Activated CD4-positive, alpha-beta T cell treated with anti-CD3 and anti-CD28 coated beads, Interleukin-2, amount 50 U/mL, for 48 hours (primary cell): ENCODE measurements at regions not wholly inside any gene's neighbourhood (a gene's known extent, or its start where the extent isn't known, plus 50 kb on each side); places are given as distances from the start of the nearest gene placed in this dataset.
"Not testable (repeated sequence)": the region's sequence is repeated elsewhere in the genome, so short reads cannot be mapped to it uniquely, and the experiment has no call there.

Experiments used
- DNase-seq, 2 experiments: peaks; one replicate each; pipeline ENCODE4 v3.0.0-alpha.2; 2020

DNA sequence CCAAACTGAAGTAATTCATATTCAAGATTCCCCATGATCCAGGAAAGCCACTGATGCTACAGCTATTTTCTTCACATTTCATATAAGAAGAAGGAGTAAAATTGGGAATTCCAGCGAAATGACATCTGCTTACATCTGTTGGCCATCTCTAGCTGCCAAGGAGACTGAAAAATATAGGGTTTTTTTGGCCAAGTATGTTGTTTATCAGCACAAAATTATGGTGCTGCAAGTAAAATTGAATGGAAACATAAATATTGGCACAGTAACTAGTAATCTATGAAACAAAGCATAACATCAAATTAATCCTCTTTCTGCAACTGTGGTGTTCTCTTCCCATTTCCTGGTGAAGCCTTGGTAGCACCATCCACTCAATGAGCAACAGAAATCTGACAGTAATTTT lies 649.5 kb upstream of the ZNF804A start:
- DNase-seq, result no peak

DNA sequence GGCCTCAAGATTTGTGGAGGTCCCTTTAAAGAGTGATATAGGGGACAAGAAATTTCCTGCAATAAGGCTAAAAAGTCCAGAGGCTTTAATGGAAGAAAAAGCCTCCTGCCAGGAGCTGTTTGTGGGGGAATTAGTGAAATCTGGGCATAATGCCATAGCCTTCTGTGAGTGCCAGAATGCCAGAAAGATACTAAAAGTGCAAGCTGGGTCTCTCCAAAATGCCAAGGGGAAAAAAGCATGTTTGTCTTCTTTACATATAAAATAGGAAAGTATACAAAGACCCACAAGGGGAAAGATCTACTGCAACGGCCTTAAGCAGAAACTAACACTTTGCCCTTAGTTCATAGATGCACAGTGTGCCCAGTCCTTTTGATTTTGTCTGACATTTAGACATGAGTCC lies 647.7 kb upstream of the ZNF804A start:
- no peak for DNase-seq

- DNase-seq, result no peak
Observed at GRCh38 chr2:183951630-183952029, 646.7 kb upstream of the ZNF804A start.

DNA sequence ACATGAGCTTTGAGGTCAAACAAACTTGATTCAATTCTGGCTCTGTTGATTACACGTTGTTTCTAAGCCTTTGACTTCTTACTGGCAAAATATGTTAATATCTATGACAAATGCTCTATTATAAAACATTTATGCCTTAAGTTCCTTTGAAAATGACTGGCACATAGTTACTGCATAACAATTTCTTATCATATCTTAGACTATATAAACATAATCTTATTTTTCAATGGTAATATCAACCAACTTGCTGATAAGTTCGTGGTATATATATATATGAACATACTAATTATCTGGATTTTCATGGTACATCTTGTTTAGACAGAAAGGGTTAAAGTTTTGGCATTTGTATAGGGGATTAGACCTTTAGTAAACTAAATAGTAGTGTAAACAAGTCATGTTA lies 645.6 kb upstream of the ZNF804A start:
- DNase-seq, result no peak

- no peak for DNase-seq
Observed at GRCh38 chr2:183963609-183964008, 634.7 kb upstream of the ZNF804A start.

DNA sequence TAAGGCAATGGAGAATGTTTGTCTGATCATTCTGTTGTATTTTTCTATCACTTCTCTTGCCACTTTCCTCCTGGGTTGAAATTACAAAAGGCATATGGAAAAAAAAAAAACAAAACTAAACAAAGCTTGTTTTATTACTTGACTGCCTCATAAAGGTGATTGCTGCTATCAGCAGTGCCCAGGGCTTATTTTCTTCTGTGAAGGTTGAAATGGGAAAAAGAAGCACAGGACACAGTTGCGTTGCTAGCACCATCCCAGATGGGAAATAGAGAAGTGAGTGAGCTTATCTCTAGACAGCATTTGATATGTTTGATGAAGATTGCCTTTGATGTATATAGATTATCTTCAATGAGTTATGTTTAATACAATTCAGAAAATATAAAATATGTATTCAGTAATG lies 633.8 kb upstream of the ZNF804A start:
- DNase-seq, result no peak

DNA sequence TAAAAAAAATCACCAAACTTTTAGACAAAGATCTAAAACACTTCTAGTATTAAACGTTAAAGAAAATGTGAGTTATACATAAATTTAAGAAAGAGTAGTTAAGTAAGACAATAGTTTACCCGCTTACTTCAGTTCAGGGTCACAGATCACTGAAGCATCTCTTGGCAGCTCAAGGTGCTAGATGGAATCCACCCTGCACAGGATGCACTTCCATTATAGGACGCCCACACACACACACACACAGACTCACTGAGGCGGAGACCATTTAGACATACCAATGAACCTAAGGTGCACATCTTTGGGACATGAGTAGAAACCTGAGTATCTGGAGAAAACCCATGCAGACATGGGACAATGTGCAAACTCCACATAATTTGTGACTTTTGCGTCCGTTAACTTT lies 630.6 kb upstream of the ZNF804A start:
- no peak for DNase-seq

DNA sequence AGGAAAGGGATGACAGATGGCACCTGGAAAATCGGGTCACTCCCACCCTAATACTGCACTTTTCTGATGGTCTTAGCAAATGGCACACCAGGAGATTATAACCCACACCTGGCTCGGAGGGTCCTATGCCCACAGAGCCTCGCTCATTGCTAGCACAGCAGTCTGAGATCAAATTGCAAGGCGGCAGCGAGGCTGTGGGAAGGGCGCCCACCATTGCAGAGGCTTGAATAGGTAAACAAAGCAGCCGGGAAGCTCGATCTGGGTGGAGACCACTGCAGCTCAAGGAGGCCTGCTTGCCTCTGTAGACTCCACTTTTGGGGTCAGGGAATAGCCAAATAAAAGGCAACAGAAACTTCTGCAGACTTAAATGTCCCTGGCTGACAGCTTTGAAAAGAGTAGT lies 622.7 kb upstream of the ZNF804A start:
- DNase-seq, result not testable (repeated sequence)

DNA sequence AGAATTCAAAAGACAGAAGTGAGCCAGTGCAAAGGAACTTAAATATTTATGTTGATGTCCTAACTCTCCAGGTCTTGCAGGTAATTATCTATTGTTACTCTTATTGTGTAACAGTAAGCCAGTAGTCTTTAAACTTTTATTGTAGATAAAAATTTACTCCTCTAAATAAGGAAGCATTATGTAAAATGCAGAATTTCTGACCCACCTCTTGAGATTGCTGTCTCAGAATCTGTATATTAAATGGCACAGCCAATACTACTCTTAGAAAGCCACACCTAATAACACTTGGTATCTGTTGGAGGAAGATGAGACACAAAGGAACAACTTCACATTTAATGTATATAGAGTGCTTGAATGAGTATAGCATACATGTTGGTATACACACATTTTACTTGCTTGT lies 613.5 kb upstream of the ZNF804A start:
- DNase-seq, result no peak

- DNase-seq, result no peak
Observed at GRCh38 chr2:183991968-183992367, 606.4 kb upstream of the ZNF804A start.

- DNase-seq, result no peak
Observed at GRCh38 chr2:183993052-183993451, 605.3 kb upstream of the ZNF804A start.

DNA sequence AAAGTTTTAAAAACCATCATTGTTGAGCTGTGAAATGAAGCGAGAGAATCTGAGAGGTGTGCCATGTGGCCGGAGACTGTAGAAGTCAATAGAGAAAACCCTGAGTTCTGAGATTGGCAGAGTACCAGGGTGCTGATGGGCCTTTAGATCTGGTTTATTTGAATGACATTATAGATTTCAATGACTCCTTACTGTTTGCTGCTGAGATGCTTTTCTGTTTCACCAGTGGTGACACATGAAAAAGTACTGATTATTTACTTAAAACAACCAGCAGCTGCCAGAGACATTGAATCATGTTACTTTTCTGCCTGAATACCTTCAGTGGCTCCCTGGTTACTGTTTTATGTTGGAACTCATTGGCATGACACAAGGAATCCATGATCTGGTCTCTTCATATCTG lies 602.7 kb upstream of the ZNF804A start:
- no peak for DNase-seq

DNA sequence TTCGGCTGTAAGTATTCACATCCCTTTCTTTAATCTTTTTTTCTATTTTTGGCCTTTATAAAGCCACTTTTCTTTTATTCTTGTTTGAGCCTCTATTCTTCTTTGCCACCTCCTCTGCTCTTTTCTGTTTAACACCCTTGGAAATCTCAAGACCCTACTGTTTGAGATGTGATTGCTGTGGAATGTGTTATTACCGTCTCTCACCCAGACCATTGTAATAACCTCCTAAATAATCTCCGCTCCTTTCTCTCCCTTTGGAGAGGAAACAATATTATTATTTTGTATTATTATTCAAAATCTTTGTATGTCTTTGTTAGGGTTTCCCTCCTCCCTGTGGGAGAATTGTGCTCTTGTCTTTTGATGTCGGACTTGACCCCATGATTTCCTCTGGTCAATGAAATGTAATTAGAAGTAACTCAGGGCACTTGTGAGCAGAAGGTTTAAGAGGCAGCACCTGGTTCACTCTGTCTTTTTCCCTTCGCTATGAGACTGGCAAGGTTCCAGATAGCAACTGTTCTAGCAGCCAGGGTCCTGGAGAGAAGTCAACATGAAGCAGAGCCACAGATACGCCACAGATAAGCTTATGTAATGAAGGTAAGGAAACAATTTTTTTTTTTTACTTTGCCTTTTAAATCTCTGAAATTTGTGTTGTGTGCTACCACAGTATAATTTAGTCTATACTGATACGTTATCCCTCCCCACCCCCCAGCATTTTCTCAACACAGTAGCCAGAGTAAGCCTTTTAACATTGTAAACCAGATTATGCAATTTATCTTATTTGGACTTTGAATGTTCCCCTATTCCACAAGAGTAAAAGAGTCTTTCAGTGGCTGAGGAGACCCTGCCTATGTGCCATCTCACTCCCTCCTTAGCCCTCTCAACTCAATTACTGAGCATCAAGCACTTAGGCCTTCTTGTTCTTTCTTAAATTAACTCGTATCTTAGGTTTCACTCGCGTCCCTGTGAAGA lies 601.2 kb upstream of the ZNF804A start:
- DNase-seq, result no peak

GRCh38 chr2:183998041-183998796 lies 600.1 kb upstream of the ZNF804A start:
- DNase-seq, result no peak

- no peak for DNase-seq
Observed at GRCh38 chr2:183998797-183999190, 599.5 kb upstream of the ZNF804A start.

GRCh38 chr2:184004289-184004947 lies 593.9 kb upstream of the ZNF804A start:
- no peak for DNase-seq

- no peak for DNase-seq
Observed at GRCh38 chr2:184004948-184005672, 593.2 kb upstream of the ZNF804A start.

DNA sequence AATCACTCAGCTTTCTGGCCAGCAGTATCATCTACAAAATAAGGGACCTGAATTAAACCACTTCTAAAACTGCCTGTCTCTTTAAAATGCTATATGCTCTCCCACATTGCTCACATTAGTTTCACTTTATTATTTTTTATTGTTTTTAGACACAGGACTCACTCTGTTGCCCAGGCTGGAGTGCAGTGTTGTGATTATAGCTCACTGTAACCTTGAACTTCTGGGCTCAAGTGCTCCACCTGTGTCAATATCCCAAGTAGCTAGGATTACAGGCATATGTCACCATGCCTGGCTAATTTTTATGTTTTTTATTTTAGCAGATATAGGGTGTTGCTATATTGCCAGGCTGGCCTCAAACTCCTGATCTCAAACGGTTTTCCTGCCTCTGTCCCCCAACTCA lies 591.3 kb upstream of the ZNF804A start:
- DNase-seq, result no peak

DNA sequence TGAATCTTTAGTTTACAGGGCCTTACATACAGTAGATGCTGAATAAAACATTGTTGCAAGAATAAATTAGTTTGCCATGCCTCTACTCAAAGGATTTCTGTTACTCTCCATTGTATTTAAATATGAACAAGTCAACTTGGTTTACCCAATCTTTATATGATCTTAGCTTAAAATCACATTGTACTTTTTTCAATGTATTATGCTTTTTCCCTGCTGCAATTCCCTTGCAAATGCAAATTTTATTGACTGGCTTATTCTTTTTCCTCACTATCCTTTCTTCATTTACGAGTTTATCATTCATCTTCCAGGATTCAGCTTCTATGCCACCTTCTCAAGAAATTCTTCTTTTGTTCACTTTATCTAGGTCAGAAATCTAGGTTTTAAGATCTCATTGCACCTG lies 571.4 kb upstream of the ZNF804A start:
- DNase-seq, result no peak

GRCh38 chr2:184030245-184030644 lies 568.1 kb upstream of the ZNF804A start:
- no peak for DNase-seq

DNA sequence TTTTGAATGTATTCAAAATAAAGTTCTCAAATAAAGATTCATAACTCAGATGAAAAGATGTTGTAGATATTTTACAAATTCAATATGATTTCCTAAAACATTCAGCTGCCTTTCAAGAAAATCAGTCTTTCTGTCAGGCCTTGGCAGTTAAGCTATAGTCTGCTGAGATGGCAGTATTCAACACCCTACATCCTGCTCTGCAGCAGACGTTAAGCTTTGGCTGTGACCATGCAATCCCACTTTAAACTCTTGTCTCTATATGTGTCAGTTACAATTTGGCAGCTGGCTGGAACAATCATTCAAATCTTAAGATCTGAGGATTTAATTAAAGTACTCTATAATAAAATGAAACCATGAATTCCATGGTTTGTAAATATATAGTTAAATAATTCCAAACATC lies 567.3 kb upstream of the ZNF804A start:
- DNase-seq, result no peak

DNA sequence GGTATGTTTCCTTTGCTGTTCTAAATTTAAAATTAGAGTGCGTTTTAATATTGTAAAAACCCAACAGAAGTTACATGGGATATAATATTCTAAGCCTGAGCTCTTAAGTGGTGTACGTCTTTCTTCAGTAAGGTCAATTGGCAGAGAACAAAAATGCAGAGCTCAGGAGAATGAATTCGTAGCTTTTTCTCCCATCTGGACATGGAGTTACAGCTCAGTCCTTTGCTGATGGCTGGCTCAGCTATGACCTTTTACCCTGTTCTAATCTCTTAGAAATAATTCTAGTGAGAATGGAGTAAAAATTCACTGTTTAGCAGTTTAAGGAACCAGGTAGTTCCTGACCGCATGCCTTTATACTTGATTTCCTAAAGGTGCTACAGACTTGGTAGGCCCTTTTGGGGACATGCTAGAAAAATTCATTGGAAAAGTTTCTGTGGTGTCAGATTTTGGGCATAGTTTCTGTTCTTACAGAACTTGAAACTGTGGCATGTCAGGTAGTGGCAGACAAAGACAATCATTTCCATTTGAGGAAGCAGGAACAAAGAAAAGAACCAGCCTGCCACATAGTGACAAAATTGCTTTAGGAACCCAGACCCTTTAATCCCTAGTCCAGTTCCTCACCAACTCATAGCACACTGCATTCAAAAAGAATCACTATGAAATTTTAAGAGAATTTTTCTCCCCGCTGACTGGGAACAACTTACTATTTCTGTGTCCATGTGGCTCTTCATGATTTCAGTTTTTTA lies 566.8 kb upstream of the ZNF804A start:
- no peak for DNase-seq
